Epithelial cell of proximal tubule (primary cell): ENCODE measurements at regions not wholly inside any gene's neighbourhood (a gene's known extent, or its start where the extent isn't known, plus 50 kb on each side); places are given as distances from the start of the nearest gene placed in this dataset.

Experiments
- DNase-seq: peaks from one replicate; pipeline ENCODE4 v3.0.0-alpha.2; 2011; ENCODE audit warnings: low read depth
- H3K4me3 ChIP-seq: 2 replicates; pipeline ENCODE4 v1.5.1; 2011; ENCODE audit warnings: low read depth, mild to moderate bottlenecking, low read length
- TF ChIP-seq, protein P1 (sequence below): conservative IDR thresholded peaks from 2 replicates; pipeline ENCODE4 v1.5.1; 2012; ENCODE audit warnings: low read depth, mild to moderate bottlenecking, low read length

GRCh38 chr5:5979761-5980537 is 398.4 kb downstream of the MED10 start:
- TF ChIP-seq, protein P1, sequence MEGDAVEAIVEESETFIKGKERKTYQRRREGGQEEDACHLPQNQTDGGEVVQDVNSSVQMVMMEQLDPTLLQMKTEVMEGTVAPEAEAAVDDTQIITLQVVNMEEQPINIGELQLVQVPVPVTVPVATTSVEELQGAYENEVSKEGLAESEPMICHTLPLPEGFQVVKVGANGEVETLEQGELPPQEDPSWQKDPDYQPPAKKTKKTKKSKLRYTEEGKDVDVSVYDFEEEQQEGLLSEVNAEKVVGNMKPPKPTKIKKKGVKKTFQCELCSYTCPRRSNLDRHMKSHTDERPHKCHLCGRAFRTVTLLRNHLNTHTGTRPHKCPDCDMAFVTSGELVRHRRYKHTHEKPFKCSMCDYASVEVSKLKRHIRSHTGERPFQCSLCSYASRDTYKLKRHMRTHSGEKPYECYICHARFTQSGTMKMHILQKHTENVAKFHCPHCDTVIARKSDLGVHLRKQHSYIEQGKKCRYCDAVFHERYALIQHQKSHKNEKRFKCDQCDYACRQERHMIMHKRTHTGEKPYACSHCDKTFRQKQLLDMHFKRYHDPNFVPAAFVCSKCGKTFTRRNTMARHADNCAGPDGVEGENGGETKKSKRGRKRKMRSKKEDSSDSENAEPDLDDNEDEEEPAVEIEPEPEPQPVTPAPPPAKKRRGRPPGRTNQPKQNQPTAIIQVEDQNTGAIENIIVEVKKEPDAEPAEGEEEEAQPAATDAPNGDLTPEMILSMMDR: no peak
- no peak for DNase-seq
- no peak overlapping the region for H3K4me3 ChIP-seq

DNA sequence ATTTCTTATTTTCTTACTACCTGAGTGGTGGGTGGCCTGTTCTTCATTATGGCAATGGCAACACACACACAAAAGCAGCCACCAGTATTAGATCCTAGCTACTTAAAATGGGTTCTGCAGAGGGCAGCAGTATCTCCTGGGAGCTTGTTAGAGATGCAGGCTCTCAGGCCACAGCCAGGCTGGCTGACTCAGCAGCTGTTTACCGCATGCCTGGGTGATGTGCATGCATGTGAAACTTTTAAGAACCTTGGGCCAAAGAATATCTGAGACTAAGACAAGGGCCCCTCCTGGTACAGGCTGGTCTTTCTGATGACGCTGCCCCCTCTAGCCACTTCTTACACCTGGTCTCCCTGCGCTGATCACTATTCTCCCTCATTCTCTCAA is 399.0 kb downstream of the MED10 start:
- no peak for DNase-seq
- TF ChIP-seq, protein P1: no peak
- no peak overlapping the region for H3K4me3 ChIP-seq

- H3K4me3 ChIP-seq: no peak overlapping the region
- DNase-seq: no peak
These were observed 399.6 kb downstream of the MED10 start for GRCh38 chr5:5978501-5979376.

DNA sequence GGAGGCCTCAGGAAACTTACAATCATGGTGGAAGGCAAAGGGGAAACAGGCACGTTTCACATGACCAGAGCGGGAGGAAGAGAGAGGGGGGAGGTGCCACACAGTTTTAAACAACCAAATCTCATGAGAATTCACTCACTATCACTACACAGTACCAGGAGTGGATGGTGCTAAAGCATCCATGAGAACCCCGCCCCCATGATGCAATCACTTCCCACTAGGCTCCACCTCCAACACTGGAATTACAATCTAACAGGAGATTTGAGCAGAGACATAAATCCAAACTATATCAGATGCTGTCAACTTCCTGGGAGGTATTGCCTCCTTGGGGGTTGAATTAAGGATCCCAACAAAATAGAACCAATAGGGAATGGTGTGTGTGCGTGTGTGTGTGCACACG is 407.1 kb downstream of the MED10 start:
- DNase-seq: no peak
- no peak overlapping the region for H3K4me3 ChIP-seq
- TF ChIP-seq, protein P1: no peak

More at GRCh38 chr5:5978501-5979376, 399.6 kb downstream of the MED10 start:
- TF ChIP-seq, protein P1: no peak

GRCh38 chr5:5969942-5970483 is 408.3 kb downstream of the MED10 start:
- DNase-seq: no peak
- H3K4me3 ChIP-seq: no peak overlapping the region
- TF ChIP-seq, protein P1: no peak

DNA sequence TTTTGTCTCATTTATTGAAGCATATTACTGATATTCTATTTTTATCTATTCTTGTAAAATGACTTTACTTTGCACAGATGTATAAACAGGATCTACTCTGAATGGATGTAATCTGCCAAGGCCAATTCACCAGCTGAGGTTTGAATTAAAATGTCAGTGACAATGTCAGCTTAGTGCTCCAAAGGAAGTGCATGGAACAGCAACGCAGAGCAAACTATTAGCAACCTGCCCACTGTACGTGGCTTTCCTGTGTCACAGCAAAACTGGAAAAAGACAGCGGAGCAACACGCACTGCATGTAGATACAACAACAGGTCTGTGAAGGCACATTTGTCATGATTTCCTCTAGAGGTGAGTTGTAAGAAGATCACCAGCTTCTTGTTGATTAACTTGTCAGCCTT is 409.4 kb downstream of the MED10 start:
- no peak for DNase-seq
- TF ChIP-seq, protein P1: no peak
- no peak overlapping the region for H3K4me3 ChIP-seq
